ENCODE measurements at regions not wholly inside any gene's neighbourhood (a gene's known extent, or its start where the extent isn't known, plus 50 kb on each side); places are given as distances from the start of the nearest gene placed in this dataset.

- no peak for TF ChIP-seq EZH2 (IDR thresholded peaks at IDR 0.05; ENCODE audit: insufficient read depth, poor library complexity, severe bottlenecking)
- TF ChIP-seq EZH2phosphoT487 (IDR thresholded peaks at IDR 0.05; ENCODE audit: insufficient read depth, low read depth), result no peak
- no peaks in the 10 kb centered on the region for H3F3A ChIP-seq (ENCODE audit: insufficient read depth)
- H3K27ac ChIP-seq, result no peak overlapping the region
- H3K4me3 ChIP-seq, result no peak overlapping the region
- no peak overlapping the region for H2AFZ ChIP-seq
- no peaks in the 10 kb centered on the region for H3K9me2 ChIP-seq (ENCODE audit: insufficient read depth)
- H3K9me3 ChIP-seq (ENCODE audit: low read depth), result peaks cover 4% of the 10 kb centered on the region
- H3K27me3 ChIP-seq (replicated peaks; ENCODE audit: insufficient read depth), result no peaks in the 10 kb centered on the region
- no peaks in the 10 kb centered on the region for H4K20me1 ChIP-seq (ENCODE audit: insufficient read depth)
- H3K4me2 ChIP-seq (ENCODE audit: unreplicated experiment), result no peak overlapping the region
- 62 to 72% methylated on average over 3 of the region's 3 CpGs for WGBS, 2 experiments (ENCODE audit: low coverage in 1 of 2, low lambda C conversion rate in 2 of 2, missing lambda C conversion rate in 2 of 2)
- H3K36me3 ChIP-seq (ENCODE audit: low read depth), result no peaks in the 10 kb centered on the region
- DNase-seq, result no peak
- H3K79me2 ChIP-seq (ENCODE audit: insufficient read depth), result no peaks in the 10 kb centered on the region
- H3K9ac ChIP-seq, result no peak overlapping the region
- in situ Hi-C loops (cut with MboI), result no loop called here
- no peaks in the 10 kb centered on the region for H3K4me1 ChIP-seq (ENCODE audit: insufficient read depth)
Measured at GRCh38 chr22:48565901-48566501, 1261.7 kb downstream of the BRD1 start.

DNA sequence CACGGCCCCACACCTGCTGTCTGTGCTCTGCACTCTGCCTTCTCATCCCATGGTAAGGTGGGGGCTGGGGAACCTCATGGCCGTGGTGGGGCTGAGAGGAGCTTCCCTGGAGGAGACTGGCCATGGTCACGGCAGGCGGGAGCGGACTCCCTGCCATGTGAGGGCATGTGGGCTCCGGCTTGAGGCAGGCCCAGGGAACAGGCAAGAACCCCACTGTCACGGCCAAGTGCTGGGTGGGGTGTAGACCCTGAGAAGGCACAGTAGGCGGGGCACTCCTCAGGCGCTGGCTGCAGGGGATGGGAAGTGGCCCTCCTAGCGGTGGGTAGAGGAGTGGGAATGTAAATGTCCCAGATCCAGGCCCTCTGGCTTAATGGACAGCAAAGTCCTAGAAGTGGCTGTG lies 1262.7 kb downstream of the BRD1 start:
- H3K9ac ChIP-seq, result no peak overlapping the region
- WGBS, 2 experiments (ENCODE audit: low coverage in 1 of 2, low lambda C conversion rate in 2 of 2, missing lambda C conversion rate in 2 of 2), result 66 to 68% methylated on average over 10 of the region's 10 CpGs
- H2AFZ ChIP-seq, result no peak overlapping the region
- no peak overlapping the region for H3K4me2 ChIP-seq (ENCODE audit: unreplicated experiment)
- H3F3A ChIP-seq (ENCODE audit: insufficient read depth), result no peaks in the 10 kb centered on the region
- H3K27me3 ChIP-seq (replicated peaks; ENCODE audit: insufficient read depth), result no peaks in the 10 kb centered on the region
- TF ChIP-seq EZH2phosphoT487 (IDR thresholded peaks at IDR 0.05; ENCODE audit: insufficient read depth, low read depth) (no peak), EZH2 (IDR thresholded peaks at IDR 0.05; ENCODE audit: insufficient read depth, poor library complexity, severe bottlenecking) (no peak)
- DNase-seq, result no peak
- H4K20me1 ChIP-seq (ENCODE audit: insufficient read depth), result no peaks in the 10 kb centered on the region
- H3K36me3 ChIP-seq (ENCODE audit: low read depth), result no peaks in the 10 kb centered on the region
- H3K79me2 ChIP-seq (ENCODE audit: insufficient read depth), result no peaks in the 10 kb centered on the region
- H3K9me2 ChIP-seq (ENCODE audit: insufficient read depth), result no peaks in the 10 kb centered on the region
- no peaks in the 10 kb centered on the region for H3K9me3 ChIP-seq (ENCODE audit: low read depth)
- no peak overlapping the region for H3K4me3 ChIP-seq
- in situ Hi-C loops (cut with MboI), result no loop called here
- no peak overlapping the region for H3K27ac ChIP-seq
- H3K4me1 ChIP-seq (ENCODE audit: insufficient read depth), result no peaks in the 10 kb centered on the region

DNA sequence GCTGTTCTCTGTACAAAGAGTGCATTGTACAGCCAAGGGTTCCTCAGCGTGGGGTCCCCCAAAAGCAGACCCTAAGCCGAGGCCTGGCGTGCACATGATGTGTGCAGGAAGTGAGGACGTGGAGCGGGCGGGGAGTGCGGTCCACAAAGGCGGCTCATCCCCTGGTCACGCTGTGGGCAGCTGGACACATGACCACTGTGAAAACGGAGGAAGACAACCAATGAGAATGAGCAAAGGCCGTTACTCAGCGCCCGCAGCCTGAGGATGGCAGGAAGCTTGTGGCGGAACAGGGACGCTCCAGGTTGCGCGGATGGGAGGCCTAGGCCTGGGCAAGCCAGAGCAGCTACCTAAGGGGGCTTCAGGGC lies 1263.7 kb downstream of the BRD1 start:
- Histone ChIP-seq H3K36me3 (ENCODE audit: low read depth) (no peaks in the 10 kb centered on the region), H3K9me3 (ENCODE audit: low read depth) (no peaks in the 10 kb centered on the region), H3K4me3 (no peak overlapping the region), H4K20me1 (ENCODE audit: insufficient read depth) (no peaks in the 10 kb centered on the region), H3K4me2 (ENCODE audit: unreplicated experiment) (no peak overlapping the region), H3K27me3 (replicated peaks; ENCODE audit: insufficient read depth) (no peaks in the 10 kb centered on the region), H3K9me2 (ENCODE audit: insufficient read depth) (no peaks in the 10 kb centered on the region), H3K4me1 (ENCODE audit: insufficient read depth) (no peaks in the 10 kb centered on the region), H3K27ac (no peak overlapping the region), H3K9ac (no peak overlapping the region), H3K79me2 (ENCODE audit: insufficient read depth) (no peaks in the 10 kb centered on the region), H3F3A (ENCODE audit: insufficient read depth) (no peaks in the 10 kb centered on the region), H2AFZ (no peak overlapping the region)
- in situ Hi-C loops (cut with MboI), result no loop called here
- TF ChIP-seq EZH2phosphoT487 (IDR thresholded peaks at IDR 0.05; ENCODE audit: insufficient read depth, low read depth), result no peak
- TF ChIP-seq EZH2 (IDR thresholded peaks at IDR 0.05; ENCODE audit: insufficient read depth, poor library complexity, severe bottlenecking), result no peak
- WGBS, 2 experiments (ENCODE audit: low coverage in 1 of 2, low lambda C conversion rate in 2 of 2, missing lambda C conversion rate in 2 of 2), result 80 to 82% methylated on average over 17 of the region's 17 CpGs
- DNase-seq, result no peak

DNA sequence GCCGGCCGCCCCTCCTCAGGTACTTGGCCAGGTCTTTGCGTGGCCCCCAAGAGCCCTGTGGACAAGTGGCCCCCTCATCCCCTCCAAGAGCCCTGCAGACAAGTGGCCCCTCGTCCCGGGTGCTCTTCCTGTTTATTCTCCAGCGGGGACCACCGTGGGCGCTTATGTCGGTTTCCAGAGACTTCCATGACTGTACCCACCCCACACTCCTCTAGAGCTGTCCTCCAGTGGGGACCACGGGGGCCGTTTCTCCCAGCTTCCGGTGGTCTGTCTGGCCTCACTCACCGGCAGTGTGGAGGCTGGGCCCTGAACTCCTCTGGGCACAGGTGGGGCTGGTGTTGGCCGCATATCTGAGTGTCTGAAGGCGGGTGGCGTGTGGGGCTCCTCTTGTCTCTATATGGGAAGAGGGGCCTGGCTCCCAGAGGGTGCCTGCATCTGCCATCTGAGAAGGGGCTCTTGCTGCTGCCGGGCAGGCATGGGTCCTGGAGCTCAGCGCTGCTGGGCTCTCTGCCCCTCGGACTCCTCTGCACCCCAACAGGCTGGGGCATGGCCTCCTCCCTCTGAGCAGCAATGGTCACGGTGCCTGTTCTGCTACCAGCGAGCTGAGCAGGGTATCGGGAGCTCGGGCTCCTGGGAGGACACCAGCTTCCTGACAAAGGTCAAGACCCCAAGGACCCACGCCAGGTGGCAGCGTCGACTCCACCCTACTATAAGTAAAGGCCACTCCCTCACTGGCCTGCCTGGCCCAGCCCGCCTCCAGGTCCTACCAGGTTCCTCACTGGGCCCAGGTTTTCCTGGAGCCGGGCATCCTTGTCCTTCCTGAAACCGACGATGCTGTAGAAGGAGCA lies 1264.3 kb downstream of the BRD1 start:
- no peaks in the 10 kb centered on the region for H4K20me1 ChIP-seq (ENCODE audit: insufficient read depth)
- no peaks in the 10 kb centered on the region for H3K79me2 ChIP-seq (ENCODE audit: insufficient read depth)
- no peak for DNase-seq
- no peaks in the 10 kb centered on the region for H3K9me2 ChIP-seq (ENCODE audit: insufficient read depth)
- no peaks in the 10 kb centered on the region for H3K4me1 ChIP-seq (ENCODE audit: insufficient read depth)
- no peak overlapping the region for H2AFZ ChIP-seq
- H3K36me3 ChIP-seq (ENCODE audit: low read depth), result no peaks in the 10 kb centered on the region
- no peaks in the 10 kb centered on the region for H3F3A ChIP-seq (ENCODE audit: insufficient read depth)
- in situ Hi-C loops (cut with MboI), result no loop called here
- H3K9ac ChIP-seq, result no peak overlapping the region
- no peaks in the 10 kb centered on the region for H3K9me3 ChIP-seq (ENCODE audit: low read depth)
- TF ChIP-seq EZH2phosphoT487 (IDR thresholded peaks at IDR 0.05; ENCODE audit: insufficient read depth, low read depth) (no peak), EZH2 (IDR thresholded peaks at IDR 0.05; ENCODE audit: insufficient read depth, poor library complexity, severe bottlenecking) (no peak)
- no peak overlapping the region for H3K4me2 ChIP-seq (ENCODE audit: unreplicated experiment)
- no peak overlapping the region for H3K27ac ChIP-seq
- 74 to 75% methylated on average over 26 to 30 of the region's 30 CpGs for whole genome bisulfite sequencing, 2 experiments (ENCODE audit: low coverage in 1 of 2, low lambda C conversion rate in 2 of 2, missing lambda C conversion rate in 2 of 2)
- no peaks in the 10 kb centered on the region for H3K27me3 ChIP-seq (replicated peaks; ENCODE audit: insufficient read depth)
- H3K4me3 ChIP-seq, result no peak overlapping the region
